ENCODE measurements at regions not wholly inside any gene's neighbourhood (a gene's known extent, or its start where the extent isn't known, plus 50 kb on each side); places are given as distances from the start of the nearest gene placed in this dataset.

GRCh38 chr1:238537641-238538040, 646.9 kb upstream of the ZP4 start:
- no peaks in the 10 kb centered on the region for H3K4me1 ChIP-seq (ENCODE audit: insufficient read depth, low read length)
- DNase-seq (no peak), ATAC-seq (ENCODE audit: insufficient read depth, low read depth) (no peak)
- H3K27ac ChIP-seq (ENCODE audit: low read length): no peak overlapping the region
- no peaks in the 10 kb centered on the region for H3K36me3 ChIP-seq (ENCODE audit: insufficient read depth, low read length)
- no peak overlapping the region for H2AFZ ChIP-seq (ENCODE audit: low read depth, low read length)
- H3K79me2 ChIP-seq (ENCODE audit: insufficient read depth, low read length): no peaks in the 10 kb centered on the region
- H3K9ac ChIP-seq (ENCODE audit: low read depth, low read length): no peak overlapping the region
- no peaks in the 10 kb centered on the region for H3K9me3 ChIP-seq (ENCODE audit: insufficient read depth, low read length, severe bottlenecking)
- no peaks in the 10 kb centered on the region for H4K20me1 ChIP-seq (ENCODE audit: insufficient read depth, low read length)
- H3K4me3 ChIP-seq (ENCODE audit: low read depth in 1 of 2, low read length in 2 of 2): no peak overlapping the region
- TF ChIP-seq CTCF (IDR thresholded peaks at IDR 0.05; ENCODE audit: borderline replicate concordance, extremely low read depth, low read length, poor library complexity, severe bottlenecking) (no peak), EZH2 (IDR thresholded peaks at IDR 0.05; ENCODE audit: borderline replicate concordance, low read depth, low read length, severe bottlenecking) (no peak)
- H3K4me2 ChIP-seq (ENCODE audit: insufficient read depth, low read length): no peak overlapping the region
- H3K27me3 ChIP-seq (ENCODE audit: insufficient read depth, low read length, poor library complexity): no peaks in the 10 kb centered on the region

GRCh38 chr1:238530209-238530851, 639.6 kb upstream of the ZP4 start:
- no peak for TF ChIP-seq CTCF (IDR thresholded peaks at IDR 0.05; ENCODE audit: borderline replicate concordance, extremely low read depth, low read length, poor library complexity, severe bottlenecking)
- TF ChIP-seq EZH2 (IDR thresholded peaks at IDR 0.05; ENCODE audit: borderline replicate concordance, low read depth, low read length, severe bottlenecking): no peak
- H3K36me3 ChIP-seq (ENCODE audit: insufficient read depth, low read length): no peaks in the 10 kb centered on the region
- no peak for ATAC-seq (ENCODE audit: insufficient read depth, low read depth)
- no peaks in the 10 kb centered on the region for H3K79me2 ChIP-seq (ENCODE audit: insufficient read depth, low read length)
- H3K4me2 ChIP-seq (ENCODE audit: insufficient read depth, low read length): no peak overlapping the region
- no peaks in the 10 kb centered on the region for H4K20me1 ChIP-seq (ENCODE audit: insufficient read depth, low read length)
- no peaks in the 10 kb centered on the region for H3K27me3 ChIP-seq (ENCODE audit: insufficient read depth, low read length, poor library complexity)
- H3K4me1 ChIP-seq (ENCODE audit: insufficient read depth, low read length): no peaks in the 10 kb centered on the region
- H3K9me3 ChIP-seq (ENCODE audit: insufficient read depth, low read length, severe bottlenecking): peaks cover 14% of the 10 kb centered on the region
- no peak overlapping the region for H3K9ac ChIP-seq (ENCODE audit: low read depth, low read length)
- H3K4me3 ChIP-seq (ENCODE audit: low read depth in 1 of 2, low read length in 2 of 2): no peak overlapping the region
- no peak for DNase-seq
- no peak overlapping the region for H3K27ac ChIP-seq (ENCODE audit: low read length)
- no peak overlapping the region for H2AFZ ChIP-seq (ENCODE audit: low read depth, low read length)

- TF ChIP-seq CTCF (IDR thresholded peaks at IDR 0.05; ENCODE audit: borderline replicate concordance, extremely low read depth, low read length, poor library complexity, severe bottlenecking) (no peak), EZH2 (IDR thresholded peaks at IDR 0.05; ENCODE audit: borderline replicate concordance, low read depth, low read length, severe bottlenecking) (no peak)
- ATAC-seq (ENCODE audit: insufficient read depth, low read depth) (no peak), DNase-seq (no peak)
- Histone ChIP-seq H3K27ac (ENCODE audit: low read length) (no peak overlapping the region), H3K36me3 (ENCODE audit: insufficient read depth, low read length) (no peaks in the 10 kb centered on the region), H3K9me3 (ENCODE audit: insufficient read depth, low read length, severe bottlenecking) (peaks cover 10% of the 10 kb centered on the region), H3K4me1 (ENCODE audit: insufficient read depth, low read length) (no peaks in the 10 kb centered on the region), H3K4me3 (ENCODE audit: low read depth in 1 of 2, low read length in 2 of 2) (no peak overlapping the region), H2AFZ (ENCODE audit: low read depth, low read length) (no peak overlapping the region), H3K4me2 (ENCODE audit: insufficient read depth, low read length) (no peak overlapping the region), H3K27me3 (ENCODE audit: insufficient read depth, low read length, poor library complexity) (no peaks in the 10 kb centered on the region), H3K79me2 (ENCODE audit: insufficient read depth, low read length) (no peaks in the 10 kb centered on the region), H4K20me1 (ENCODE audit: insufficient read depth, low read length) (no peaks in the 10 kb centered on the region), H3K9ac (ENCODE audit: low read depth, low read length) (no peak overlapping the region)
Measured at GRCh38 chr1:238517711-238518110, 627.0 kb upstream of the ZP4 start.

Data from DND-41 (cell line).